ENCODE measurements at regions not wholly inside any gene's neighbourhood (a gene's known extent, or its start where the extent isn't known, plus 50 kb on each side); places are given as distances from the start of the nearest gene placed in this dataset.

GRCh38 chr7:68406480-68406879 is 1191.8 kb upstream of the AUTS2 start (continued):
- no peak for TF ChIP-seq TAF7 (optimal IDR thresholded peaks at IDR 0.05; ENCODE audit: borderline replicate concordance, low read depth, low read length)
- TF ChIP-seq KDM4A (IDR thresholded peaks at IDR 0.05; ENCODE audit: low read depth, low read length, severe bottlenecking): no peak

Measured in H1 (cell line).